GM12864 (cell line): ENCODE measurements at regions not wholly inside any gene's neighbourhood (a gene's known extent, or its start where the extent isn't known, plus 50 kb on each side); places are given as distances from the start of the nearest gene placed in this dataset.

Experiments
- DNase-seq: peaks from one replicate; pipeline ENCODE4 v3.0.0-alpha.2; 2011; ENCODE audit warnings: low read depth
- H3K4me3 ChIP-seq: 2 replicates; pipeline ENCODE4 v1.5.1; 2011; ENCODE audit warnings: mild to moderate bottlenecking, low read depth, low read length, control low read depth
- TF ChIP-seq, protein P1 (sequence below): IDR thresholded peaks from 2 replicates; pipeline ENCODE4 v1.5.1; 2011; ENCODE audit warnings: low read depth, mild to moderate bottlenecking, moderate library complexity, low read length, control low read depth, inconsistent platforms; ENCODE audit errors: missing control alignments

DNA sequence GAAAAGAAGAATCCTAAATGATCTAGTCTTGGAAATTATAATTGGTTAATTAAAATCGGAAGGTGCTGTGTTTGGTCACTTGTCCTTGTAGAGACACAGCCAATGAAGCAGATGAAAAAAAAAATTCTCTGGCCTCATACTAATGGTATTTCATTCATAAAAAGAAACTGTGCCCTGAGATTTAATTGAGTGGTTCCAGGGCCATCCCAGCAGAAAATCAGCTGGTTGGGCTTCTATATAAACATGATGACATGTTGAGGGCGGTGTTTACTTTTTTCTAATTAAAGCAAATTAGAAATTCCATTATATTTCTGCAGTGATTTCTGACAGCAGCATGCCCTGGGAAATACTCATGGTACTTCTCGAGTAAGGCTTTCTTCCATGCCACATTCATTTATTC, 191.9 kb upstream of the KCNJ16 start:
- no peak overlapping the region for H3K4me3 ChIP-seq
- TF ChIP-seq, protein P1, sequence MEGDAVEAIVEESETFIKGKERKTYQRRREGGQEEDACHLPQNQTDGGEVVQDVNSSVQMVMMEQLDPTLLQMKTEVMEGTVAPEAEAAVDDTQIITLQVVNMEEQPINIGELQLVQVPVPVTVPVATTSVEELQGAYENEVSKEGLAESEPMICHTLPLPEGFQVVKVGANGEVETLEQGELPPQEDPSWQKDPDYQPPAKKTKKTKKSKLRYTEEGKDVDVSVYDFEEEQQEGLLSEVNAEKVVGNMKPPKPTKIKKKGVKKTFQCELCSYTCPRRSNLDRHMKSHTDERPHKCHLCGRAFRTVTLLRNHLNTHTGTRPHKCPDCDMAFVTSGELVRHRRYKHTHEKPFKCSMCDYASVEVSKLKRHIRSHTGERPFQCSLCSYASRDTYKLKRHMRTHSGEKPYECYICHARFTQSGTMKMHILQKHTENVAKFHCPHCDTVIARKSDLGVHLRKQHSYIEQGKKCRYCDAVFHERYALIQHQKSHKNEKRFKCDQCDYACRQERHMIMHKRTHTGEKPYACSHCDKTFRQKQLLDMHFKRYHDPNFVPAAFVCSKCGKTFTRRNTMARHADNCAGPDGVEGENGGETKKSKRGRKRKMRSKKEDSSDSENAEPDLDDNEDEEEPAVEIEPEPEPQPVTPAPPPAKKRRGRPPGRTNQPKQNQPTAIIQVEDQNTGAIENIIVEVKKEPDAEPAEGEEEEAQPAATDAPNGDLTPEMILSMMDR = no peak
- no peak for DNase-seq

DNA sequence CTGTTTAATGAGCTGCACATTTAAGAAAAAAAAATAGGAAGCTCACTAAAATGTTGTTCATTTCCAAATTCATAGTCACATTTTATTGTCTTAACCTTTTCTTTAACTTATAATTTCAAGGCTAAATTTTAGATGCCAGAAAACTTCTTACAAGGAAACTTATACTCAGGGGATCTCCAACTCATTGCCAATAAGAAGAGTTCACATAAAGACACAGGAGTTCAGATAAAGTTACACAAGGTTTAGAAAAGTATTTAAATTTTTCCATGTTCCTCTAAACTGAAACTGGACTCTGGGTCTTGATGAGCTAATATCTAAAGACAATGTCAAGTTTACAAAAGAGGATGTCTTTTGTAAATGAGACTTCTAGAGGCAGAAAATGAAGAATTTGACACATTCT, 190.7 kb upstream of the KCNJ16 start:
- DNase-seq = no peak
- TF ChIP-seq, protein P1 = no peak
- H3K4me3 ChIP-seq = no peak overlapping the region

DNA sequence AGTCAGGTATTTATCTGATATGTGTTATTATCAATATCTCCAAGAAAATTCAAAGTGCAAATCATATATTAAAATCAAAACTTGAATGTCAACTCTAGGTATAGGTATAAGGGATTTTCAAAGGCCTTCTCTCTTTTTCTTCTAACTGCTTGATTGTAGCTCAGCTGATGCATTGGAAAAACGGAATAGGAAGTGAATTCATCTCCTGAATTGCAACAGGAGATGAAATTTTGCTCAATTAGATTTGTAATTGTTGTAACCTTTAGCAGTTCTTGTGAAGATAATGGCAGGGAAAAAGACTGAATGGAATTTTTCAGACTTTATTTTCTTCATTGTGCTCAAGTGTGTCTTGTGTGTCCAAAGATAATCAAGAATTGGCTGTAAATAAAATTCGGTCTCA, 190.2 kb upstream of the KCNJ16 start:
- no peak overlapping the region for H3K4me3 ChIP-seq
- TF ChIP-seq, protein P1 = no peak
- no peak for DNase-seq

DNA sequence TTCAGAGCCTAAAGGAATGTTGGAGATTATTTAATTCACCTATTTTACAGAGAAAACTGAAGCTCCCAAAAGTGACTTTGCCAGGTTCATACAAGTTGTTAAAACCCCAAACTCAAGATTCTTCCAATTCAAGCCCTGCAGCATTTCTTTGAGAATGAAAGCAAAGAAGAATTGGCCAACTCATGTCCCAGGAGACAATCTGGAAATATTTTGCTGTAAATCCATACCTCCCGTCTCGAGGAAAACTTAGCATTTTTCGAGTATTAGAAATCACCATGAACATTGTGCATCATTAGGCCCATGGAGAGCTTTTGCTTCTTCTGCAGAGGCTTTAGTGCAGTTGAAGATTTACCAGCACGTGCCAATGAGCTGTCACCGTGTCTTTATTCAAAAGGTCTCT, 176.4 kb upstream of the KCNJ16 start:
- no peak for DNase-seq
- H3K4me3 ChIP-seq = no peak overlapping the region
- TF ChIP-seq, protein P1 = no peak

DNA sequence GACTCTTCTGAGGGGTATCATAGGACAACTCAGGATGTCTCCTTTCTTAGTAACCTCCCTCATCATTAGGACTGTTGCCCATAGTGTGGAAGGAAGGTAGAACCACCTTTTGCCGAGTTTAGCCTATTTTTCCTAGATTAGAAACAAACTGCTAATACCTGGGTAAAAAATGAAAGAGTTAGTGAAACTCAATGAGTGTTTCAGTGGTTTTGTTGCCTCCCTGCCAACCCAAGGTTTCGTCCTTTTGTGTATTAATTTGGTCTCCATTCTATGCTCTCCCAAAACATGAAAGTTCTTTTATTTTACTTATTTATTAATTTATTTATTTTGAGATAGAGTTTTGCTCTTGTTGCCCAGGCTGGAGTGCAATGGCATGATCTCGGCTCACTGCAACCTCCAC, 174.9 kb upstream of the KCNJ16 start:
- DNase-seq = no peak
- H3K4me3 ChIP-seq = no peak overlapping the region
- TF ChIP-seq, protein P1 = no peak

DNA sequence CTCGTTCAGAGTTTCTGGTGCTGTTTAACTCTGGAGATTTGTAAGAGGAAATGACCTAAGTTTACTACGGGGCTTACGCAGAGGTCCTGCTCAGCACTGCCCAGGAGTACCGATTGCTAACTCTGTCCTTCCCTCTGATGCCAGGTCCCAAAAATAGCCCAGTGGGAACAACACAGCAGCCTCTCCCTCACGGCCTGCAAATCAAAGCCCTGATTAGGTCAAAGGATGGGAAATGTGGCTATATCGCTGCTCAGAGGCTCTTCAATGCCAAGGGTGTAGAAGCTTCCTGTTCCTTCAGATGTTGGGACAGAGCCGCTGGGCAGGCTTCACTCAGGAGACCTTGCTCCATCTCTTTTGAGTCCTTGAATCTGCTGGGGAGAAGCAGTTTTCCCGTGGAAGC, 174.2 kb upstream of the KCNJ16 start:
- no peak for DNase-seq
- H3K4me3 ChIP-seq = no peak overlapping the region
- TF ChIP-seq, protein P1 = no peak

DNA sequence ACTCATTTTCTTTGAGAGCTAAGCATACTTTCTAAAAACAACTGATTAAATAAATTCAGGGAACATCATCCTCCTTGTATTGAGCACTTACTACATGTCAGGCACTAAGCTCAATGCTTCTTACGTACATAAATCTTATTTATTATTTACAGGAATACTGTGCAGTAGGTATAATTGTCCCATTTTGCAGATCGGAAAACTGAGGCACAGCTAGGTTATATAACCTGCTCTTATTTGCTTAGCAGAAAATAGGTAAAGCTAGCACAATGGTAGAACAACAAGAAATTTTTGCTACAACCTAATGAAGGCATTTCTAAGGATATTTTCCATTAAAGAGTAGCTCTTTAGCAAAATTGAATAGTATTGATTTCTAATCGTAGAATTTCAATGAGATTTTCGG, 168.7 kb upstream of the KCNJ16 start:
- TF ChIP-seq, protein P1 = no peak
- DNase-seq = no peak
- no peak overlapping the region for H3K4me3 ChIP-seq
